ENCODE measurements at regions not wholly inside any gene's neighbourhood (a gene's known extent, or its start where the extent isn't known, plus 50 kb on each side); places are given as distances from the start of the nearest gene placed in this dataset.

- no peak for TF ChIP-seq CTCF (IDR thresholded peaks at IDR 0.05)
- no peak for TF ChIP-seq POLR2A (IDR thresholded peaks at IDR 0.05)
Measured at GRCh38 chr13:76106763-76107162, 470.6 kb downstream of the LMO7 start.

Data from body of pancreas (tissue), 4 donors.